GM18909 (cell line): ENCODE measurements at regions not wholly inside any gene's neighbourhood (a gene's known extent, or its start where the extent isn't known, plus 50 kb on each side); places are given as distances from the start of the nearest gene placed in this dataset.

Experiments used
- ATAC-seq: cut with Tn5 transposase; IDR thresholded peaks from one replicate; pipeline ENCODE4 v1.9.1; 2021; ENCODE audit warnings: mild to moderate bottlenecking; ENCODE audit not compliant: unreplicated experiment, poor library complexity

- ATAC-seq: no peak
Observed at GRCh38 chr7:106487892-106488291, 173.1 kb downstream of the CCDC71L start.

DNA sequence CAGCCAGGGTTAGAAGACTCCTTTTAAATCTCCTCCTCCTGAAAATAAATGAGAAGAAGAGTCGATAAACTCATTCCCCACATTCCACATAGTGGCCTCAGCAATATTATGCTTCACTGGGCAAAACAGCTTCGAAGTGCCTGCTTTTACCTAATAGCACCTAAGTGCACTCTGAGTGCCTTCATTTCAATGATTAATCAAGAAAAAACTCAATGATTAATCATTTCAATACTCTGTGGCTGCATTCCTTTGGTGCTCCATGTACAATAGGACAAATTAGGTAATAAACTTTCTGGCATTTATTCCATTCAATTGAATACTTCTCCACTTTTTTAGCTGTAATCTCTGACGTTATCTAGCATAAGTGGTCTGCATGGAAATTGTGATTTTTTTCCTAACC is 174.6 kb downstream of the CCDC71L start:
- ATAC-seq: no peak

GRCh38 chr7:106485919-106486318 is 175.0 kb downstream of the CCDC71L start:
- no peak for ATAC-seq

- ATAC-seq: peak; percentile 55
Observed at GRCh38 chr7:106485031-106485551, 175.9 kb downstream of the CCDC71L start.

DNA sequence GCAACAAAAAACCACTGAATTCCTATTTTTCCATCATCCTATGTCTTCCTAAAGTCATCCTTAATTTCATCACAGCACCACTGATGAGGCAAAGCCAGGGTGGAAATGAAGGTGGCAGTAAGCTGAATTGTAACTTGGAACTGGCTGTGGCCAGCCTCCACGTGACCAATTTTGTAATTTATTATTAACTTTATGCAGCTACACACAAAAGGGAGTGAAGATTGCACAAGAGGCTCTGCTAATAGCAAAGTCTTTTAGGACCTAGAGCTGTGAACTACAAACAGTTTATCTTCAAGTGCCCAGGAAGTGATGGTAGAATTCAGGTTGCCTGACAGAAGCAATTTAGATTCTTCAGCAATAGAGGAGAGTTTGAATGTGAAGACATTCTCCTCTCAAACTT is 176.4 kb downstream of the CCDC71L start:
- peak; percentile 34 for ATAC-seq

DNA sequence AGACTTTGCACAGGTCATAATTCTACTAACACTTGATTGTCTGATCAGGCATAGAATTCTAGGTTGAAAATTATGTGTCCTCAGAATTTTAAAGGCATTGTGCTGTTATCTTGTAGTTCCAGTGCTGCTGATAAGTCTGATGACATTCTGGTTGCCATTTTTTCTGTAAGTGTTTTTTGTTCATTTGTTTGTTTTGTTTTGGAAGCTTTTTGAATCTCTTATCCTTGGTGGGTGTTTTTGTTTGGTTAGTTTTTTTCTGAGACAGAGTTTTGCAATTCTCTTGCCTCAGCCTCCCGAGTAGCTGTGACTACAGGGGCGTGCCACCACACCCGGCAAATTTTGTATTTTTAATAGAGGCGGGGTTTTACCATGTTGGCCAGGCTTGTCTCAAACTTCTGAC is 178.9 kb downstream of the CCDC71L start:
- ATAC-seq: no peak

DNA sequence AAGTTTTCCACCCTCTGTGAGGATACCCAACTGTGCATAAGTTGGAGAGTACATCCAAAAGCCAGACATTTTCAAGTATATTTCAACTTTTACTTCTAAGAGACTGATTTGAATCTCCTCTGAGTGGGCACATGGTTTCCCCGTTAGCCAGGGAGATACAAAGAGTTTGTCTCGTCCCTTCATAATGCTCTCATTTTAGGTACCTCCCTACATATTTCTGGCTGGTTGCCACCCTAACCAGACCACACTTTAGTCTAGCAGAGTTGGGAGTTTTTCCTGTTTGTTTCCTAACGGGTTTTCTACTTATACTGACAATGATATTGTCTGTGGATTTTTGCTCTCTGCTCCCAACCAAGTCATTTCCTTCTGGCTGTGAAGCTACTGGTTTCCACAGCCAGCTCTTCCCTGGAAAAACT is 180.3 kb downstream of the CCDC71L start:
- peak; percentile 16 for ATAC-seq

DNA sequence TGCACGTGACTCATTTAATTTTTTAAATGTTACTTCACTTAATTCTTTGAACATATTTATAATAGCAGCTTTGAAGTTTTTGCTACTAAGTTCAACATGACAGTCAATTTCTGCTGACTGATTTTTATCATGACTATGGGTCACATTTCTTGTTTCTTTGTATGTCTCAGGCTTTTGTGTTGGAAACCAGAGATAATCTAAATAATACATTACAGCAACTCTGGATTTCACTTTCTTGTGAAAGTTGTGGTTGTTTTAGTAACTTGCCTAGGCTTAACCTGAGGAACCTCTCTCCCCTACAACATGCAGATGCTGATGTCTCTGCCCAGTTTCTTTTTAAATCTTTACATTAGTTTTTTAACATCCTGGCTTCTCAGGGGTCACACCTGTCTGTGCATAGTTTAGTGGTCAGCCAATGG is 180.8 kb downstream of the CCDC71L start:
- ATAC-seq: peak; percentile 62

- no peak for ATAC-seq
Observed at GRCh38 chr7:106476751-106477150, 184.2 kb downstream of the CCDC71L start.

GRCh38 chr7:106472741-106473140 is 188.0 kb upstream of the NAMPT start:
- no peak for ATAC-seq

- no peak for ATAC-seq
Observed at GRCh38 chr7:106471686-106472440, 187.1 kb upstream of the NAMPT start.

GRCh38 chr7:106471021-106471420 is 186.2 kb upstream of the NAMPT start:
- ATAC-seq: no peak

DNA sequence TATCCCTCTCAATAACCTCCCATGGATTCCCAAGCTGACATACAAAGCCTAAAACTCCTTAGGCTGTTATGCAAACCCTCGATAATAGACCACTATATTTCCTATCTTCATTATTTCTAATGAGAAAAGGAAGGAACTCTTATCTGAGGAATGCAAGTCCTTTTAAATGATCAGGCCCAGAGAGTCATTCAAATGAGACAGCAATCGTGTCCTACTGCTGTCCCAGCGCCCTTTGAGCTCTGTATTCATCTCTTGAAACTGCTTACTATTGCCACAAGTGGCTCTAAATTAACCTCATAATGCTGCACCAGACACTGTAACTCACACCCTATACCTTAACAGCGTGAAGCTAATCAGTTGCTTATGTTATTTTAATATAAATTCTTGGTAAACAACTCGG is 182.1 kb upstream of the NAMPT start:
- ATAC-seq: no peak

- no peak for ATAC-seq
Observed at GRCh38 chr7:106465704-106466468, 181.1 kb upstream of the NAMPT start.

GRCh38 chr7:106464651-106465050 is 179.9 kb upstream of the NAMPT start:
- no peak for ATAC-seq

DNA sequence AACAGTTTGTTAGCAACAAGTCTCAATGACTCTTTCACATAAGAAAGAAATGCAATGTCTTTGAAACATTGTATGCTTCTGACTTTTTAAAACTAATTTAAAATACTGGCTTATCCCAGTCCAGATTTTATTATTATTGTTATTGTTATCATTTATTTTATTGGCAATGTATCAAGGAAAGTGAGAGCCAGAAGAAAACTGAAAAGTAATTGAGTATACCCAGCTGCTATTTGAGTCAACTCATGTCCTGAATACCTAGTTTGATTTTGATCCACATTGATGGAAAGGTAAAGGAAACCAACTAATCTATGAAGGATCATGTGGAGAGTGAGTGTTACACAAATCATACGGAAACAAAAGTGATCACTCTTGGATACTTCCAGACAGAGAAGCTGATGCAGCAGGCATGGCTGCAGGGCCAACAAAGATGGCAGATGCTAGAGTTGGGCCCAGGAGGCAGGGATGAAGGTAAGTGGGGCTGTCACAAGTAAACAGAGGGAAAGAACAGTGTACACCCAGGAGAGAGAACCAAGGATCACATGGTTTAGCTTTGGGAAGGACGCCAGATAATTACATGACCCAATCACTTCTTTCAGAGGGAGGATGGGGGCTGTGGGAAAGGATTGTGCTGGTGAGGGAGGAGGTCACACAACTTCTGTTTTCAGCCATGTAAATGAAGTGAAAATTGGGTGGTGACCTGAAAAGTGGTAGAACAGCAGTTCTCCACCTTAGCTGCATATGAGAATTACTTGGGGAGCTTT is 179.2 kb upstream of the NAMPT start:
- ATAC-seq: no peak

GRCh38 chr7:106462914-106463482 is 178.2 kb upstream of the NAMPT start:
- no peak for ATAC-seq

GRCh38 chr7:106462365-106462859 is 177.6 kb upstream of the NAMPT start:
- ATAC-seq: no peak

GRCh38 chr7:106460792-106461254 is 176.0 kb upstream of the NAMPT start:
- ATAC-seq: no peak

- no peak for ATAC-seq
Observed at GRCh38 chr7:106459397-106460072, 174.8 kb upstream of the NAMPT start.
